Pancreas (tissue), 10 donors: ENCODE measurements at regions not wholly inside any gene's neighbourhood (a gene's known extent, or its start where the extent isn't known, plus 50 kb on each side); places are given as distances from the start of the nearest gene placed in this dataset.

Source experiments
- ATAC-seq, 4 donors: fragments of 200-7000 bp; cut with Tn5 transposase; one replicate each; pipeline versions ENCODE4 v1.8.0 to v1.9.1; 2020; ENCODE audit warnings: mild to moderate bottlenecking in 4 of 4, moderate library complexity in 4 of 4
- DNase-seq, 6 donors: peaks; one replicate each; pipeline ENCODE4 v3.0.0-alpha.2; 2020
- FAIRE-seq: peaks from 2 replicates; lab custom pipeline; 2012; peaks lifted over from hg19 to GRCh38; lab: Jason Lieb, UNC
- H3K27ac ChIP-seq, 4 donors: fragments of 200-600 bp; sonication (generic); 1 replicate in 3 of 4; 2 replicates in 1 of 4; pipeline versions ENCODE4 v1.5.0 to v1.8.0; 2020
- H3K27me3 ChIP-seq, 4 donors: fragments of 200-600 bp; one replicate each; pipeline ENCODE4 v1.8.0; 2021
- H3K36me3 ChIP-seq, 3 donors: fragments of 200-600 bp; sonication (generic) in 1 of 3; one replicate each; pipeline versions ENCODE4 v1.5.0 to v1.8.0; 2020 to 2021
- H3K4me1 ChIP-seq, 3 donors: fragments of 200-600 bp; one replicate each; pipeline ENCODE4 v1.8.0; 2021
- H3K4me3 ChIP-seq, 4 donors: fragments of 200-600 bp; sonication (generic) in 2 of 4; one replicate each; pipeline versions ENCODE4 v1.5.0 to v1.8.0; 2020 to 2021
- H3K9me3 ChIP-seq, 4 donors: fragments of 200-600 bp; one replicate each; pipeline ENCODE4 v1.8.0; 2021
- WGBS, 2 donors: extraction: QIAGEN DNeasy Blood & Tissue Kit; methylation state at CpG; one replicate each; pipeline ENCODE4 v1.1.7; 2013; 5-methylcytosine and 5-hydroxymethylcytosine counted together
- intact Hi-C, 3 donors: fragments of 100-400 bp; cut with DNase I; formaldehyde crosslinking; loops; one replicate each; pipeline versions ENCODE4 v1.11.1 to v1.14.2; 2022
- TF ChIP-seq, protein P1 (sequence below), 4 donors: fragments of 200-600 bp; sonication (generic) in 3 of 4; IDR thresholded peaks; one replicate each; pipeline versions ENCODE4 v1.5.0 to v1.8.0; 2021; ENCODE audit warnings: antibody characterized with exemption in 4 of 4
- donor health status: healthy with polysubstance abuse.
- donor health status: DM: no; HTN: no; CAD: no; lungs with moderate emphysema.
- donor health status: DM: no; HTN: no; CAD: no.
- donor health status: control.
- donor health status: control.
- donor health status: Bipolar disorder and iron deficiency.
- donor health status: DM: yes; HTN: yes; CAD: no.
- donor health status: DM: no; HTN: no; CAD: no.
- donor health status: DM: no; HTN: no; CAD: no.
- donor health status: DM: yes; HTN: yes; CAD: no.

DNA sequence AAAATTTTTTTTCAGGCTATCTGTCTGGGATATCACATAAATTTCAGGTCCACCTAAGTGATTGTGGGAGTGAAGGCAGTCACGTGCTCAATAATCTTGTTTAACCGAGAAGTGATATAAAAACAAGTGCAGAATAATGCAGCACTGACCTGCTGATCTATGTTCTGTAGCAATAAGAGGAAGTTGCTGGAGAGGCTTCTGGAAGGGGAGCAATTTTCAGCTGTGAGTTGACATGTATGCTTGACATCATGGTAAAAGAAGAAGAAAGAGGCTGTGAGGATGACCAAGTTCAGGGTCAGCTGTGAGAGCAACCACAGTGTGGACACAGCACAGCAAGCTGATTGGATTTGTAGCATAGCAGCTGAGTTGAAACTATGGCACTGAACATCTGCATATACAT, 172.0 kb upstream of the PELI2 start:
- Histone ChIP-seq H3K9me3 (no peaks in the 10 kb centered on the region), H3K4me3 (no peak overlapping the region), H3K27ac (no peak overlapping the region), H3K4me1 (peaks cover 0 to 4% (median 0%) of the 10 kb centered on the region in 3 donors), H3K27me3 (no peaks in the 10 kb centered on the region), H3K36me3 (no peaks in the 10 kb centered on the region)
- ATAC-seq (no peak), FAIRE-seq (no peak), DNase-seq (no peak)
- TF ChIP-seq, protein P1, sequence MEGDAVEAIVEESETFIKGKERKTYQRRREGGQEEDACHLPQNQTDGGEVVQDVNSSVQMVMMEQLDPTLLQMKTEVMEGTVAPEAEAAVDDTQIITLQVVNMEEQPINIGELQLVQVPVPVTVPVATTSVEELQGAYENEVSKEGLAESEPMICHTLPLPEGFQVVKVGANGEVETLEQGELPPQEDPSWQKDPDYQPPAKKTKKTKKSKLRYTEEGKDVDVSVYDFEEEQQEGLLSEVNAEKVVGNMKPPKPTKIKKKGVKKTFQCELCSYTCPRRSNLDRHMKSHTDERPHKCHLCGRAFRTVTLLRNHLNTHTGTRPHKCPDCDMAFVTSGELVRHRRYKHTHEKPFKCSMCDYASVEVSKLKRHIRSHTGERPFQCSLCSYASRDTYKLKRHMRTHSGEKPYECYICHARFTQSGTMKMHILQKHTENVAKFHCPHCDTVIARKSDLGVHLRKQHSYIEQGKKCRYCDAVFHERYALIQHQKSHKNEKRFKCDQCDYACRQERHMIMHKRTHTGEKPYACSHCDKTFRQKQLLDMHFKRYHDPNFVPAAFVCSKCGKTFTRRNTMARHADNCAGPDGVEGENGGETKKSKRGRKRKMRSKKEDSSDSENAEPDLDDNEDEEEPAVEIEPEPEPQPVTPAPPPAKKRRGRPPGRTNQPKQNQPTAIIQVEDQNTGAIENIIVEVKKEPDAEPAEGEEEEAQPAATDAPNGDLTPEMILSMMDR (IDR thresholded peaks at IDR 0.05): no peak
- 83 to 96% methylated on average over 2 of the region's 2 CpGs for WGBS, 2 donors
- intact Hi-C loops: no loop called here

DNA sequence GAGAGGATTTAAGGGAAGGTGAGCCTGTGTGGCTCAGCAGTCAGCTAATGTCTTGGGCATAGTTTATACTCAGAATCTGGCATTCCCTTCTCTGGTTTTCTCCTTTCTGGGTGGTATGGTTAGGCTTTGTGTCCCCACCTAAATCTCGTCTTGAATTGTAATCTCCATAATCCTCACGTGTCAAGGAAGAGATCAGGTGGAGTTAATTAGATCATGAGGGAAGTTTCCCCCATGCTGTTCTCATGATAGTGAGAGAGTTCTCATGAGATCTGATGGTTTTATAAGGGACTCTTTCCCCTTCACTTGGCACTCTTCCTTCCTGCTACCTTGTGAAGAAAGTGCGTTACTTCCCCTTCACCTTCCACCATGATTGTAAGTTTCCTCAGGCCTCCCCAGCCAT, 169.8 kb upstream of the PELI2 start:
- Histone ChIP-seq H3K4me3 (no peak overlapping the region), H3K27ac (no peak overlapping the region), H3K27me3 (no peaks in the 10 kb centered on the region), H3K9me3 (no peaks in the 10 kb centered on the region), H3K36me3 (no peaks in the 10 kb centered on the region), H3K4me1 (no peaks in the 10 kb centered on the region)
- intact Hi-C loops: no loop called here
- FAIRE-seq (no peak), DNase-seq (no peak), ATAC-seq (no peak)
- 90 to 95% methylated on average over 3 of the region's 3 CpGs for WGBS, 2 donors
- TF ChIP-seq, protein P1 (IDR thresholded peaks at IDR 0.05): no peak

DNA sequence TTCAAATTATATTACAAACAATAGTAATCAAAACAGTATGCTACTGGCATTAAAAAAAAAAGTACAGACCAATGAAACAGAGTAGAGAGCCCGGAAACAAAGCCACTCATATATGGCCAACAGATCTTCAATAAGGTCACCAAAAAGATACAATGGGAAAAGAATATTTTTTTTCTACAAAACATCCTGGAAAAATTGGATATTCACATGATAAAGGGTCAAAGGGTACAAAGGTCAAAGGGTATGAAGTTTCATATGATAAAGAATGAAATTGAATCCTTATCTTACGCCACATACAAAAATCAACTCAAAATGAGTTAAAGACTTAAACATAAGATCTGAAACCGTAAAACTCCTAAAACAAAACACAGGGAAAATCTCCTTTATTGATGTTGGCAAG, 168.5 kb upstream of the PELI2 start:
- ATAC-seq: no peak
- Histone ChIP-seq H3K36me3 (no peaks in the 10 kb centered on the region), H3K4me1 (no peaks in the 10 kb centered on the region), H3K27me3 (no peaks in the 10 kb centered on the region), H3K4me3 (no peak overlapping the region), H3K27ac (no peak overlapping the region), H3K9me3 (no peaks in the 10 kb centered on the region)
- intact Hi-C loops: no loop called here
- FAIRE-seq: no peak
- 64% methylated on average over 3 of the region's 3 CpGs for WGBS, 2 donors
- TF ChIP-seq, protein P1 (IDR thresholded peaks at IDR 0.05): no peak
- DNase-seq: no peak

DNA sequence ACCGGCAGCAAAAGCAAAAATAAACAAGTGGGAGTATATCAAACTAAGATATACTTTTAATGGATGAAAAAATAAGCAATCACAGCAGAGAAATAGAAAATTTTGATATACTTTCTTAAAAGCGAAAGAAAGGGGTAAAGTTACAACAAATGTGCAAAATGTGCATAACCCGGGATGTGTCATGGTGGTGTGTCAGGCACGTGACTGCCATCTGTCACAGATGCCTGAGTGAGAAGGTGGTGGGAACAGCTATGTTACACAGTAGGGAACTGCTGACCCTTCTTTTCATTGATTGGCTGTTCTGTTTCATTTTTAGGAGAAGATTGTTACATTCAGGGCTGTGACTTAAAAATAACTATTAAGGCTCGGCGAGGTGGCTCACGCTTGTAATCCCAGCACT, 168.1 kb upstream of the PELI2 start:
- no peaks in the 10 kb centered on the region for H3K9me3 ChIP-seq
- no peak overlapping the region for H3K4me3 ChIP-seq
- DNase-seq (no peak), FAIRE-seq (no peak), ATAC-seq (no peak)
- intact Hi-C loops: no loop called here
- no peaks in the 10 kb centered on the region for H3K27me3 ChIP-seq
- WGBS, 2 donors: 87 to 88% methylated on average over 7 of the region's 7 CpGs
- H3K36me3 ChIP-seq: no peaks in the 10 kb centered on the region
- H3K27ac ChIP-seq: no peak overlapping the region
- TF ChIP-seq, protein P1 (IDR thresholded peaks at IDR 0.05): no peak
- no peaks in the 10 kb centered on the region for H3K4me1 ChIP-seq

DNA sequence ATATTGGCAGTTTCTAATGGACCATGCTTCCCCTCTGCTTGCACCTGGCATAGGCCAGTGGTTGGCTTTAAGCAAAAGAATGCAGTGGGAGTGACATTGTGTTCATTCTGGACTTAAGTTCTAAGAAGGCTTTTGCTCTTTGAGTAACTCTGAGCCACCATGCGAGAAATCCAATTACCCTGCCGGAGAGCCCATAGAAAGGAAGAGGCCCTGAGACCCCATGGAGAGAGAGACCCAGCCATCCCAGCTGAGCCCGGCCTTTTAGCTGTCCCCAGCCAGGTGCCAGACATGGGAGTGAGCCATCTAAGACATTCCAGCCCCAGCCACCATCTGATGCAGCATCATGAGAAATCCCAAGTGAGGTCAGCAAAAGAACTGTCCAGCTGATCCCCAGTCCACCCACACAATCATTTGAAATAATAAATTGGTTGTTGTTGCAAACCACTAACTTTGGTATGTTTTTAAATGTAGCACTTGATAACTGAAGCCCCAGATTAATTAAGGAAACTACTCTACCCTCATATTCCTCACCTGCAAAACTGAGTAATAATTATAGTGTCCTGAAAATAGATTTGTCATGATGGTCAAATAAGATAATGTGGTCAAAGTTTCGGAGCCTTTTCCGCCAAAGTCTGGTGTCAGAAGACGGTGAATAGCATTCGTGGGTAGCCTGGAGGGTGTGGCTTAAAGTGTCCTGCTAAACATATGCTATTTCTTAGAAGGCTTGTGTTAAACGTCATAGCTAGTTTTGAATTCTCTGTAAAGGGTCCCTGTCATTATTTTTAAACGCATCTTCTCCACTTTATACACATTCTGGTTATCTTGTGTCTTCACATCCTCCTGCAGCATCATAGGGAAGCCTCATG, 166.6 kb upstream of the PELI2 start:
- Histone ChIP-seq H3K4me1 (no peaks in the 10 kb centered on the region), H3K27ac (no peak overlapping the region), H3K4me3 (no peak overlapping the region), H3K27me3 (no peaks in the 10 kb centered on the region), H3K36me3 (no peaks in the 10 kb centered on the region), H3K9me3 (no peaks in the 10 kb centered on the region)
- DNase-seq (no peak), ATAC-seq (no peak), FAIRE-seq (no peak)
- TF ChIP-seq, protein P1 (IDR thresholded peaks at IDR 0.05): no peak
- WGBS, 2 donors: 88 to 89% methylated on average over 9 of the region's 9 CpGs
- intact Hi-C loops: no loop called here
